ENCODE measurements at regions not wholly inside any gene's neighbourhood (a gene's known extent, or its start where the extent isn't known, plus 50 kb on each side); places are given as distances from the start of the nearest gene placed in this dataset.

GRCh38 chr2:19022334-19022733, 336.1 kb downstream of the OSR1 start:
- Histone ChIP-seq H3K4me3 (replicated peaks in 1 of 3; ENCODE audit: insufficient read depth in 1 of 3, low read depth in 1 of 3, low read length in 3 of 3) (no peak overlapping the region), H3K27me3 (ENCODE audit: control insufficient read depth in 2 of 2, insufficient read depth in 2 of 2, low read length in 2 of 2) (no peaks in the 10 kb centered on the region), H4K20me1 (replicated peaks; ENCODE audit: control insufficient read depth, extremely low read depth, insufficient read depth, low read length) (no peaks in the 10 kb centered on the region), H3K36me3 (ENCODE audit: control insufficient read depth in 2 of 2, extremely low read depth in 1 of 2, insufficient read depth in 2 of 2, low read length in 2 of 2) (no peaks in the 10 kb centered on the region), H3K9me3 (replicated peaks; ENCODE audit: control insufficient read depth, insufficient read depth, low read length) (no peaks in the 10 kb centered on the region), H3K79me2 (ENCODE audit: control insufficient read depth, insufficient read depth, low read length) (no peaks in the 10 kb centered on the region), H3K4me2 (ENCODE audit: insufficient read depth, low read length) (no peak overlapping the region), H3K27ac (ENCODE audit: insufficient read depth, low read depth, low read length) (no peak overlapping the region), H3K9me1 (replicated peaks; ENCODE audit: control insufficient read depth, extremely low read depth, insufficient read depth, low read length) (no peaks in the 10 kb centered on the region), H3K4me1 (ENCODE audit: control insufficient read depth, extremely low read depth, insufficient read depth, low read length) (no peaks in the 10 kb centered on the region), H3K9ac (replicated peaks; ENCODE audit: extremely low read depth, insufficient read depth, low read length) (no peak overlapping the region), H2AFZ (ENCODE audit: low read depth, low read length) (no peak overlapping the region)
- intact Hi-C loops (cut with micrococcal nuclease) (no loop called here), dilution Hi-C loops (cut with MboI; ENCODE audit: extremely low pct_ligation_motif_present, low sequenced_read_pairs) (no loop called here)
- no peak for FAIRE-seq
- no TSS peak for BruUV-seq (replicated peaks)
- no peak for DNase-seq (ENCODE audit: low read depth, low spot score)
- TF ChIP-seq EZH2 (IDR thresholded peaks at IDR 0.05; ENCODE audit: borderline replicate concordance, low read depth, low read length, severe bottlenecking) (no peak), CTCF (IDR thresholded peaks at IDR 0.05; ENCODE audit: extremely low read depth in 1 of 2, insufficient read depth in 1 of 2, low read depth in 1 of 2, low read length in 2 of 2) (no peak), JUN (IDR thresholded peaks at IDR 0.05; ENCODE audit: borderline replicate concordance, insufficient read depth, insufficient read length, low read depth) (no peak), MAX (IDR thresholded peaks at IDR 0.05; ENCODE audit: insufficient read depth, insufficient read length) (no peak), POLR2AphosphoS5 (IDR thresholded peaks at IDR 0.05; ENCODE audit: insufficient read depth, low read depth, low read length) (no peak), POLR2A (IDR thresholded peaks at IDR 0.05; ENCODE audit: low read depth, low read length) (no peak), FOS (IDR thresholded peaks at IDR 0.05; ENCODE audit: borderline replicate concordance, insufficient read depth, low read length) (no peak), GATA2 (IDR thresholded peaks at IDR 0.05; ENCODE audit: insufficient read depth, insufficient read length, low read depth, low read length) (no peak), MYC (IDR thresholded peaks at IDR 0.05; ENCODE audit: low read depth, low read length) (no peak)
- ChIA-PET POLR2A (no interaction called here), CTCF (no interaction called here)

Measured in endothelial cell of umbilical vein (primary cell).